Spinal cord (tissue), 9 donors: ENCODE measurements at regions not wholly inside any gene's neighbourhood (a gene's known extent, or its start where the extent isn't known, plus 50 kb on each side); places are given as distances from the start of the nearest gene placed in this dataset.

Source experiments
- DNase-seq, 6 donors: peaks; one replicate each; pipeline versions ENCODE4 v3.0.0 to v3.0.0-alpha.2; 2013 to 2015; ENCODE audit warnings: low spot score in 6 of 6, low read depth in 4 of 6
- H3K27ac ChIP-seq: one replicate; pipeline ENCODE4 v1.5.1; 2013; ENCODE audit warnings: low read depth, low read length, control low read depth
- H3K27me3 ChIP-seq: one replicate; pipeline ENCODE4 v1.6.1; 2013; ENCODE audit warnings: low read length; ENCODE audit not compliant: control insufficient read depth, insufficient read depth
- H3K36me3 ChIP-seq: one replicate; pipeline ENCODE4 v1.6.1; 2013; ENCODE audit warnings: low read length; ENCODE audit not compliant: control insufficient read depth, insufficient read depth
- H3K4me1 ChIP-seq: one replicate; pipeline ENCODE4 v1.6.1; 2013; ENCODE audit warnings: low read length; ENCODE audit not compliant: control insufficient read depth, insufficient read depth
- H3K4me3 ChIP-seq: one replicate; pipeline ENCODE4 v1.5.1; 2013; ENCODE audit warnings: low read depth, low read length, control low read depth
- H3K9me3 ChIP-seq: one replicate; pipeline ENCODE4 v1.6.1; 2013; ENCODE audit warnings: low read length; ENCODE audit not compliant: control insufficient read depth, insufficient read depth
- WGBS: methylation state at CpG from one replicate; pipeline ENCODE4 v1.1.5; 2013; ENCODE audit warnings: missing lambda C conversion rate; ENCODE audit not compliant: insufficient coverage; 5-methylcytosine and 5-hydroxymethylcytosine counted together
- donor health status: healthy.

DNA sequence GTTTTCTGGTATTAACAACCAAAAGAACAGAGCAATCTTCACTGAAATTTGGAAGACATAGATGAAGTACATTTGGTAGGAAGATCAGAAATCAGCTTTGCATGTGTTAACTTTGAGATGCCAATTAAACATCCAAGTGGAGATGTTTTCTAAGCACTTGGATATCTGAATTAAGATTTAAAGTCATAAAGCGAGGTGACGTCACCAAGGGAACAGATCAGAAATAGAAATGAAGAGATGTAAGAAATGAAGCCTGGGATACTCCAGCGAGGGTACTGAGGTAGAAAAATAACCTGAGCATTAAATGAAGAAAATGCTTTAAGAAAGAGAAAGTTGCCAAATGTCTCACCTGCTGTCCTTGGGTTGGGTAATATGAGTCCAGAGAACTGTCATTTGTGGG, 1223.3 kb downstream of the MAT2B start:
- H3K27ac ChIP-seq, result no peak overlapping the region
- no peaks in the 10 kb centered on the region for H3K27me3 ChIP-seq
- H3K36me3 ChIP-seq, result no peaks in the 10 kb centered on the region
- WGBS, result 97% methylated on average over 3 of the region's 3 CpGs
- no peak overlapping the region for H3K4me3 ChIP-seq
- no peak for DNase-seq
- H3K4me1 ChIP-seq, result no peaks in the 10 kb centered on the region
- H3K9me3 ChIP-seq, result no peaks in the 10 kb centered on the region

DNA sequence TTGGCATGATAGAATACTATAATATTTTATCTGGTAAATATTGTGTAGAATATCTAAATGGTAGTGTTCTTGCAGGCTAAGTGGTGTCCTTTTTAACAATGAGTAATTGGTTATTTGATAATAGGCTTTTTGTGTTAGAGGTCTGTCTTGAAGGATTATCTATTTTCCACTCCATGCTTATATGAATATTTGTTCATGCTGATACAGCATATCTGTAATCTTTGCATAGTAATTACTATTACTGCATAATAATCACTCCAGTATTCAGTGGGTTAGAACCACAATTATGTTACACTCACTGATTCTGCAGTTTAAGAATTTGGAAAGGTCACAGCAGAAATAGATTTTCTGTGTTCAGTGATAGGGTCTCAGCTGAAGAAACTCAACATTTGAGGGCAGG, 1229.9 kb downstream of the MAT2B start:
- no peaks in the 10 kb centered on the region for H3K9me3 ChIP-seq
- no peaks in the 10 kb centered on the region for H3K4me1 ChIP-seq
- H3K36me3 ChIP-seq, result no peaks in the 10 kb centered on the region
- no peak overlapping the region for H3K27ac ChIP-seq
- H3K27me3 ChIP-seq, result no peaks in the 10 kb centered on the region
- no peak overlapping the region for H3K4me3 ChIP-seq
- DNase-seq, result no peak

DNA sequence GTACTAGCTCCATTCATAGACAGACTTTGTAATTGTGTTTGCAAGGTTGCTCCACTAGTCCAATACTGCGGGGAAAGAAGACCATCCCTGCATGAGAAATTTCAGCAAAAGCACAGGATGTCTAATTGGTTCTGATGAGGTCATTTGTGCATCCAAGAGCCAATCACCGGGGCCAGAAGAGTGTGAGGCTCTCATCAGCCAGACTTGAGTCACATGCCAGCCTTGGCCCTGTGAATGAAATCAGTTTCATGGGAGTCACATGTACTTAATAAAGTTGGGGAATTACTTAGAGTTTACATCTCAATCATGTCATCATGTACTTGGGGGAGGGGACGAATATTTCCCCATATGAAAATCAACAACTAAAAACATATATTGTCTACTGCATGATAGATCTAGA, 1236.0 kb downstream of the MAT2B start:
- Histone ChIP-seq H3K4me3 (no peak overlapping the region), H3K27ac (no peak overlapping the region), H3K4me1 (no peaks in the 10 kb centered on the region), H3K27me3 (no peaks in the 10 kb centered on the region), H3K36me3 (no peaks in the 10 kb centered on the region), H3K9me3 (no peaks in the 10 kb centered on the region)
- WGBS, result 80% methylated on average over 1 of the region's 3 CpGs
- DNase-seq, result no peak

DNA sequence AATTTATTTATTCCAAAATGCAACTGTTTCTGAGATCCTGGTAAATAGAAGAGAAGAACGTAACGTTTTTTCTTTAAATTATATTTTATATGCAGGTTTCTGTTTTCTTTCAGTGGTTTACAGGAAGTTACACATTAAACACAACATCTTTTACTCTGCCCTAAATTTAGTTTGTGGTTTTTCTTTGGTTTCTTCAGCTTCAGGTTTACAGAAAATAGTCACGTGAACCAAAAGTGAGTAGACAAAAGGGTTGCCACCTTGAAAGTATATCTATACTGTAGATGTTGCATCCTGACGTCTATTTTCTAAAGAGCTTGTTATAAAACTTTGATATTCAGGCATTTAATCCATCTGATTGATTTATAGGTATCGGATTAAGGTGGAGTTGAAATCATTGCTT, 1236.6 kb downstream of the MAT2B start:
- no peak for DNase-seq
- H3K4me1 ChIP-seq, result no peaks in the 10 kb centered on the region

DNA sequence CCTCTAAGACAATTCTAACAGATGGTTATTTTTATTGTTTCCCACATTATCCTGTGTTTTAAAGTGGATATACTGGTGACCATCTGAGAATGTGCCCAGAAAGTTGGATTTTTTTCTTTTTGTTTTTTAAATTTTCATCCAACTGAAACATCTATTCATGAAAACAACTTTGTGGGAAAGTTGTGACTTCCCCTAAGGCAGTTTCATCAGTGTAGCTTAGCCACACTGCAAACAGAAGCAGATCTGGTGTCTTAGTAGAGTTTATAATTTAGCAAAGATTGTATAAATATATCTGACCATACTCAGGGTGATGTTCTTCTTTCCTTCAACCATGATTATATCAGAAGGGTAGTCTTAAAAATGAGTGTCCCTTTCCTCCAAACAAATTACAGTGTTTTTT, 1241.3 kb downstream of the MAT2B start:
- Histone ChIP-seq H3K4me1 (no peaks in the 10 kb centered on the region), H3K36me3 (no peaks in the 10 kb centered on the region), H3K27me3 (no peaks in the 10 kb centered on the region), H3K27ac (no peak overlapping the region), H3K9me3 (no peaks in the 10 kb centered on the region), H3K4me3 (no peak overlapping the region)
- DNase-seq, result no peak

More for the DNA sequence above, 1236.6 kb downstream of the MAT2B start:
- Histone ChIP-seq H3K36me3 (no peaks in the 10 kb centered on the region), H3K4me3 (no peak overlapping the region), H3K27me3 (no peaks in the 10 kb centered on the region), H3K9me3 (no peaks in the 10 kb centered on the region), H3K27ac (no peak overlapping the region)
- WGBS, result 100% methylated on average over 1 of the region's 5 CpGs

DNA sequence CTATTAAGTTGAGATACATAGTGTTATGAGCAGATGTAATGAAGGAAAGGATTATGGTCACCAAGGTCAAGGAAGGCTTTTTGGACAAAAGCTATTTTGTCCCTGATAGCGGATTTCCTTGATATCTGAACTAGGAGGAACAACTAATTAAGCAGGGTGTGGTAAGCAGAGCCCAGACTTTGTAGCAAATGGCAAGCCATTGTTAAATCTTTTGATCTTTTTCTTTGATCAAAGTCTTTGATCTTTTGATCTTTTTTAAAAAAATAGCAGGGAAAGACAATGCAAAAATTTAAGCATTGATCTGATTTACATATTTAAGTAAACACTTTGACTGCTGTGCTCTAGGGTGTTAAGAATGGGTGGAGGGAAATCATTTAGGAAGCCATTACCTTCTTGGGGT, 1242.0 kb downstream of the MAT2B start:
- H3K4me1 ChIP-seq, result no peaks in the 10 kb centered on the region
- H3K36me3 ChIP-seq, result no peaks in the 10 kb centered on the region
- 78% methylated on average over 1 of the region's 1 CpG for WGBS
- H3K27ac ChIP-seq, result no peak overlapping the region
- H3K27me3 ChIP-seq, result no peaks in the 10 kb centered on the region
- H3K4me3 ChIP-seq, result no peak overlapping the region
- DNase-seq, result no peak
- no peaks in the 10 kb centered on the region for H3K9me3 ChIP-seq

DNA sequence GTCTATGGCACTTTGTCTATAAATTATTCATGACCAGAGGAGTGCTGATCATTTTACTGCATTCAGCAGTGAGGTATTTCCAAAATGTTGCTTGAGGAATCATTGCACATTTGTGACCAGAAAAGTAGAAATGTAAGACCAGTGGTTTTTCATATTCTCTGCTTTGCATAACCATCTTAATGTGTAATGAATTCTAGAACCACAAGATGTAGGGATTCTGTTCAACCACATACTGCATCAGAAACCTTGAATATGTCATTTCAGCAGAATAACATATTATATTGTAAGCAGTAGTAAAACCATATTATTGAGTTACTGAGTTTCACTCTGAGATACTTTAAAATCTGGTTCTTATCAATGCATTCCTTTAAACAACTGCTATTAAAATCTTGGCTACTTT, 1243.4 kb downstream of the MAT2B start:
- H3K27me3 ChIP-seq, result no peaks in the 10 kb centered on the region
- no peaks in the 10 kb centered on the region for H3K36me3 ChIP-seq
- DNase-seq, result no peak

DNA sequence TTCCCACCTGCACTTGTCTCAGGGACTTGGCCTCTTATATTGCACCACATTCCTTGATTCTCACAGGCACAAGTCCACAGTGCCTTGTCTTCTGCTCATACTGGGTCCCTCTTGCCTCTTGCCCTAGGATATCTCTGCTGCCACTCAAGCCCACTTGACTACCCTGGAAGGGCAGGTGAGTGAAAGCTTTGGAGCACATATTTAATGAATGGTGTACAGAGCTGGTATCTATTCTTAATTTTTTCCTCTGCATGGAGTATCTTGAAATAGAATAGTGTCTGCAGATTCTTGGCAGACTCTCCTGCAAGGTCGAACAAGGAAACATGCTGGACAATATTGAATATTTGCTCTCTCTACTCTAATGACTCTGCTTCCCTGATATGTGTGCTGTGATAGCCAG, 1248.0 kb downstream of the MAT2B start:
- Histone ChIP-seq H3K27me3 (no peaks in the 10 kb centered on the region), H3K9me3 (no peaks in the 10 kb centered on the region), H3K4me3 (no peak overlapping the region), H3K27ac (no peak overlapping the region), H3K4me1 (no peaks in the 10 kb centered on the region), H3K36me3 (no peaks in the 10 kb centered on the region)
- no CpG with 5 or more reads among the region's 1 CpG for WGBS
- no peak for DNase-seq

More for the DNA sequence above, 1243.4 kb downstream of the MAT2B start:
- no peaks in the 10 kb centered on the region for H3K9me3 ChIP-seq
- no peaks in the 10 kb centered on the region for H3K4me1 ChIP-seq
- no peak overlapping the region for H3K27ac ChIP-seq
- H3K4me3 ChIP-seq, result no peak overlapping the region

DNA sequence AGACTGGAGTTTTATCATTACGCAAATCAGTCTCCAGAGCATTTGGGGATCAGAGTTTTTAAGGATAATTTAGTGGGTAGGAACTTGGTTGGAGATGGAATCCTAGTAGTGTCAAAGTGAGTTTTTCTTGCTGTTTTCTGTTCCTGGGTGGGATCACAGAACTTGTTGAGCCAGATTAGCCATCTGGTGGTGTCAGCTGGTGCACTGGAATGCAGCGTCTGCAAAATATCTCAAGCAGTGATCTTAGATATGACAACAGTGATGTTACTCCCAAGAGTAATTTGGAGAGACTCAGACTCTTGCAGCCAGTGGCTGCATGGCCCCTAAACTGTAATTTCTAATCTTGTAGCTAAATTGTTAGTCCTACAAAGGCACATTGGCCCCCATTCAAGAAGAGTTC, 1257.8 kb downstream of the MAT2B start:
- no peaks in the 10 kb centered on the region for H3K36me3 ChIP-seq
- H3K27ac ChIP-seq, result no peak overlapping the region
- H3K9me3 ChIP-seq, result no peaks in the 10 kb centered on the region
- H3K4me1 ChIP-seq, result no peaks in the 10 kb centered on the region
- peak in 2 of 6 donors; percentile 9 to 72 for DNase-seq
- WGBS, result 86% methylated on average over 2 of the region's 2 CpGs
- no peaks in the 10 kb centered on the region for H3K27me3 ChIP-seq
- no peak overlapping the region for H3K4me3 ChIP-seq

DNA sequence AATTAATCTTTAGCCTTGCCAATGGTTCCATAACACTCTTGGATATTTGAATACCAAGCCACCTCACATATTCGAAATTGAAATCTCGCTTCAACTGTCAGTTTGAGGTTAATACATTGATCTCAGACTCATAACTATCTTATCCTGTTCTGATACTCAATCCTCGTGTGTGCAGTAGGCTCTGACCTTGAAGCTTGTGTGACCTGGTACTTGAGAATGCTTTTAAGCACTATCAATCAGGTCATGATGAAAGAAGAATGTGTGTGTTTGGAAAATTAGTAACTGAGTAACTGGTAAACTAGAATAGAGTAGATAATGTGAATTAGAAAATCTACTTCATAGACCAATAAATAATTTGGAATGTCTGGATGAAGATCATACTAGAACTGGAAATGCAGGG, 1266.7 kb downstream of the MAT2B start:
- Histone ChIP-seq H3K27ac (no peak overlapping the region), H3K27me3 (no peaks in the 10 kb centered on the region), H3K4me3 (no peak overlapping the region), H3K9me3 (no peaks in the 10 kb centered on the region), H3K4me1 (no peaks in the 10 kb centered on the region), H3K36me3 (no peaks in the 10 kb centered on the region)
- no CpG with 5 or more reads among the region's 3 CpGs for WGBS
- DNase-seq, result no peak

DNA sequence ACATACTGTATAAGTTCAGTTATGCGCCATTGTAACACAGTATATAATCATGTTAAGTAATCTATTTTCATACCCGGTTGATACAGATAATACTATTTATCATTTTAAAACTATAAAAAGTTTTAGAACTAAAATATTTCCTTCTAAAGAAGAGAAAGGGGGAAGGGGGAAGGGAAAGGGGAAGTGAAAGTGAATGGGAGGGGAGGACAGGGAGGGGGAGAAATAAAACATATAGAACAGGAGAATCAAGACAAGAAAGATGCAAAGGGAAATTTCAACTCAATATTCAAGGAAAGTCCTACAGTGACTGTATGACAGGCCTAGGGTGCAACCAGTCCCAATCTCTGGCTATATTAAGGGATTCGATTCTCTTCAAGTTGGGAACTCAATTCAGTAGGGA, 1278.8 kb downstream of the MAT2B start:
- no CpG with 5 or more reads among the region's 3 CpGs for WGBS
- Histone ChIP-seq H3K4me1 (no peaks in the 10 kb centered on the region), H3K27me3 (no peaks in the 10 kb centered on the region), H3K27ac (no peak overlapping the region), H3K9me3 (no peaks in the 10 kb centered on the region), H3K4me3 (no peak overlapping the region), H3K36me3 (no peaks in the 10 kb centered on the region)
- no peak for DNase-seq
